ENCODE measurements at regions not wholly inside any gene's neighbourhood (a gene's known extent, or its start where the extent isn't known, plus 50 kb on each side); places are given as distances from the start of the nearest gene placed in this dataset.

GRCh38 chr4:130608121-130608520 lies 1512.2 kb downstream of the C4orf33 start:
- Histone ChIP-seq H3K27ac (no peak overlapping the region), H3K4me3 (no peak overlapping the region), H3K9me3 (no peaks in the 10 kb centered on the region), H3K27me3 (no peaks in the 10 kb centered on the region), H3K4me1 (no peaks in the 10 kb centered on the region), H3K36me3 (no peaks in the 10 kb centered on the region)
- no peak for TF ChIP-seq CTCF (IDR thresholded peaks at IDR 0.05)
- DNase-seq, result no peak
- intact Hi-C loops (cut with DNase I; ENCODE audit: low total_unique reads), result no loop called here

GRCh38 chr4:130628531-130628930 lies 1532.6 kb downstream of the C4orf33 start:
- no peaks in the 10 kb centered on the region for H3K36me3 ChIP-seq
- H3K27me3 ChIP-seq, result no peaks in the 10 kb centered on the region
- TF ChIP-seq CTCF (IDR thresholded peaks at IDR 0.05), result no peak
- H3K9me3 ChIP-seq, result no peaks in the 10 kb centered on the region
- intact Hi-C loops (cut with DNase I; ENCODE audit: low total_unique reads), result no loop called here
- DNase-seq, result no peak
- no peak overlapping the region for H3K4me3 ChIP-seq
- no peak overlapping the region for H3K27ac ChIP-seq
- H3K4me1 ChIP-seq, result no peaks in the 10 kb centered on the region

GRCh38 chr4:130632731-130633604 lies 1537.0 kb downstream of the C4orf33 start:
- DNase-seq, result no peak
- Histone ChIP-seq H3K36me3 (no peaks in the 10 kb centered on the region), H3K27me3 (no peaks in the 10 kb centered on the region), H3K4me1 (no peaks in the 10 kb centered on the region), H3K9me3 (no peaks in the 10 kb centered on the region), H3K4me3 (no peak overlapping the region), H3K27ac (no peak overlapping the region)
- no peak for TF ChIP-seq CTCF (IDR thresholded peaks at IDR 0.05)
- intact Hi-C loops (cut with DNase I; ENCODE audit: low total_unique reads), result no loop called here

- Histone ChIP-seq H3K36me3 (no peaks in the 10 kb centered on the region), H3K9me3 (no peaks in the 10 kb centered on the region), H3K27me3 (no peaks in the 10 kb centered on the region), H3K27ac (no peak overlapping the region), H3K4me3 (no peak overlapping the region), H3K4me1 (no peaks in the 10 kb centered on the region)
- DNase-seq, result no peak
- intact Hi-C loops (cut with DNase I; ENCODE audit: low total_unique reads), result no loop called here
- TF ChIP-seq CTCF (IDR thresholded peaks at IDR 0.05), result no peak
Observed at GRCh38 chr4:130636486-130636885, 1540.5 kb downstream of the C4orf33 start.

- Histone ChIP-seq H3K9me3 (no peaks in the 10 kb centered on the region), H3K27me3 (no peaks in the 10 kb centered on the region), H3K4me1 (no peaks in the 10 kb centered on the region), H3K27ac (no peak overlapping the region), H3K4me3 (no peak overlapping the region), H3K36me3 (no peaks in the 10 kb centered on the region)
- DNase-seq, result no peak
- intact Hi-C loops (cut with DNase I; ENCODE audit: low total_unique reads), result no loop called here
- TF ChIP-seq CTCF (IDR thresholded peaks at IDR 0.05), result no peak
Observed at GRCh38 chr4:130640592-130640991, 1544.6 kb downstream of the C4orf33 start.
